Immature natural killer cell (primary cell): ENCODE measurements at regions not wholly inside any gene's neighbourhood (a gene's known extent, or its start where the extent isn't known, plus 50 kb on each side); places are given as distances from the start of the nearest gene placed in this dataset.

Source experiments
- DNase-seq, 3 donors: peaks; one replicate each; pipeline ENCODE4 v3.0.0; 2022; ENCODE audit warnings: mixed read lengths in 1 of 3
- H3K27ac Mint-ChIP-seq, 6 donors: one replicate each; pipeline ENCODE4 v1.8.0; 2020; ENCODE audit warnings: mixed read lengths in 6 of 6, mild to moderate bottlenecking in 5 of 6, inconsistent platforms in 4 of 6, moderate library complexity in 3 of 6
- H3K27me3 Mint-ChIP-seq, 3 donors: one replicate each; pipeline ENCODE4 v1.8.0; 2020 to 2021; ENCODE audit warnings: low read depth in 3 of 3, mild to moderate bottlenecking in 3 of 3, mixed read lengths in 3 of 3, moderate library complexity in 3 of 3, inconsistent platforms in 1 of 3
- H3K36me3 Mint-ChIP-seq, 3 donors: one replicate each; pipeline ENCODE4 v1.8.0; 2020; ENCODE audit warnings: mixed read lengths in 3 of 3, inconsistent platforms in 2 of 3, mild to moderate bottlenecking in 2 of 3
- H3K4me1 Mint-ChIP-seq, 2 donors: one replicate each; pipeline ENCODE4 v1.8.0; 2020; ENCODE audit warnings: inconsistent platforms in 2 of 2, mild to moderate bottlenecking in 2 of 2, mixed read lengths in 2 of 2, moderate library complexity in 1 of 2
- H3K4me3 Mint-ChIP-seq, 5 donors: one replicate each; pipeline ENCODE4 v1.8.0; 2020; ENCODE audit warnings: mild to moderate bottlenecking in 5 of 5, mixed read lengths in 5 of 5, inconsistent platforms in 3 of 5, moderate library complexity in 3 of 5
- H3K9me3 Mint-ChIP-seq, 6 donors: one replicate each; pipeline ENCODE4 v1.8.0; 2020; ENCODE audit warnings: mild to moderate bottlenecking in 6 of 6, mixed read lengths in 6 of 6, inconsistent platforms in 4 of 6, moderate library complexity in 3 of 6

DNA sequence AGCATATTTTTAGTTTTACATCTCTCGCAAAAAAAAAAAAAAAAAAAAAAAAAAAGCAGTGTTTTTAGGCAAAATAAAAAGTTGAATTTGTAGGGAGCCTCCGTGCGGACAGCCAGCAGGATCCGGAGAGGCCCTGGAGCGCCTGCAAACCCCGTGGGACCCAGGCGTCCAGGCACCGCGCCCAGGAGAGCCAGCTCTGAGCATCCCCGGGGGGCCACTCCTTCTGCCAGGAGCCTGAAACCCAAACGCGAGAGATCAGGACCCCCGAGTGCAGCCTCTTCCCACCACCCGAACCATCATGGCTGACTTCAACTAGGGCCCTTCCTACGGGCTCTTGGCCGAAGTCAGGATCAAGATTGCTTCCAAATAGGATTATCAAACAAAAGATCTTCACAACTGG, 54.1 kb upstream of the LY86 start:
- Mint-ChIP-seq H3K9me3 (peaks cover 0 to 7% (median 0%) of the 10 kb centered on the region in 6 donors), H3K4me3 (no peak overlapping the region), H3K27ac (no peak overlapping the region), H3K4me1 (no peaks in the 10 kb centered on the region), H3K36me3 (no peaks in the 10 kb centered on the region), H3K27me3 (peaks cover 3 to 20% (median 9%) of the 10 kb centered on the region in 3 donors)
- no peak for DNase-seq

DNA sequence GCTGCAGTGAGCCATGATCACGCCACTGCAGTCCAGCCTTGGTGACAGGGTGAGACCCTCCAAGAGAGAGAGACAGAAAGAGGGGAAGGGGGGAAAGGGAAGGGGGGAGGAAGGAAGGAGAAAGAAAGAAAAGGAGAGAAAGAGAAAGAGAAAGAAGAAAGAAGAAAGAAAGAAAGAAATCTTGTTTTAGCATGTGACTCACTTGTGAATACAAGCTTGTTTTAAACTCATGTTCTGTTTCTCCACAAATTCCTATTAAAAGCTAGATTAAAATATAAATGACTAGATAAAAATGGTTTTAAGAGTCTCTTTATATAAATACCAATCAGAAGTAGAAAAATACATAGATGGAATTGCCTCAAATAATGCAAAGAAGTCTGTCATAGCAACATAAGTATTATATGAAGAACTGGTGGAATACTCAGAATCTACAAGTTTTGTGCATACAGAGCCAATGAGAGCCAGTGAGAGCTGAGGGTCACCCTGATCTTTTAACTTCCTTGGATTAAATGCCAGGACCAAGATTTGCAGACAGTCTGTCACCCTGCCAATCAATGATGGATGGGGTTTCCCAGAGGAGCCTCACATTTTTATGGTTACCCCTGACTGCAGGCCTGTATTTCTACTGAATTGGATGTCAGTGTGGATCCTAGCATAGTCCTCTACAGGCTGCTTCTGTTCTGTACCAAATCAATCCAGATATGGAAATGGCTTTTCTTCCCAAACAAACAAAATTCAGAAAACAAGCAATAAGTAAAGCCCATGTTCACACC, 50.8 kb upstream of the LY86 start:
- no peak overlapping the region for H3K4me3 Mint-ChIP-seq
- no peaks in the 10 kb centered on the region for H3K4me1 Mint-ChIP-seq
- no peak for DNase-seq
- H3K9me3 Mint-ChIP-seq = peaks cover 0 to 7% (median 0%) of the 10 kb centered on the region in 6 donors
- no peaks in the 10 kb centered on the region for H3K36me3 Mint-ChIP-seq
- H3K27me3 Mint-ChIP-seq = peaks cover 7 to 12% (median 10%) of the 10 kb centered on the region in 3 donors
- H3K27ac Mint-ChIP-seq = no peak overlapping the region

DNA sequence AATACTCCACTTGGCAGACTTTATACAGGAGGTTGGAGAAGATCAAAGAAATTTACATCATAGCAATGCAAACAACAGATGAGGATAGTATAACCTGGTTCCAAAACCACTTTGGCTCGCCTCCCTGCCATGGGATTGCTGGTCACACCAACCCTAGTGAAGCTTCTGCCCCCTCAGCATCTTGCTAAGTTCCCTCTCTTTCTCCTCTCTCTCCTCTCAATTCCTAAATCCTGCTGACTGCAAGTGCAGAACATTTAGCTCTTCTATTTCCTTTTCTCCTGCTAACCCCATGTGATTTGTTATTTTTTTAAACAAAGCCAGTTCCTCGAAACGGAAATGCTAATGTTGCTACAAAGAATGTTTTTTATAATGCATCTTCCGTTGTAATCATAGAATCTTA, 50.3 kb upstream of the LY86 start:
- H3K4me3 Mint-ChIP-seq = no peak overlapping the region
- H3K27me3 Mint-ChIP-seq = peaks cover 11 to 16% (median 14%) of the 10 kb centered on the region in 3 donors
- H3K4me1 Mint-ChIP-seq = peaks cover 0 to under 1% of the 10 kb centered on the region in 2 donors

More for the DNA sequence above, 50.3 kb upstream of the LY86 start:
- Mint-ChIP-seq H3K27ac (no peak overlapping the region), H3K9me3 (peaks cover 0 to 7% (median 0%) of the 10 kb centered on the region in 6 donors), H3K36me3 (no peaks in the 10 kb centered on the region)
- DNase-seq = no peak
